HG03354 (cell line): ENCODE measurements at regions not wholly inside any gene's neighbourhood (a gene's known extent, or its start where the extent isn't known, plus 50 kb on each side); places are given as distances from the start of the nearest gene placed in this dataset.
"Not testable (repeated sequence)": the region's sequence is repeated elsewhere in the genome, so short reads cannot be mapped to it uniquely, and the experiment has no call there.

Experiments used
- ATAC-seq: cut with Tn5 transposase; IDR thresholded peaks from one replicate; pipeline ENCODE4 v1.9.1; 2021; ENCODE audit warnings: mild to moderate bottlenecking; ENCODE audit not compliant: unreplicated experiment, poor library complexity, severe bottlenecking

DNA sequence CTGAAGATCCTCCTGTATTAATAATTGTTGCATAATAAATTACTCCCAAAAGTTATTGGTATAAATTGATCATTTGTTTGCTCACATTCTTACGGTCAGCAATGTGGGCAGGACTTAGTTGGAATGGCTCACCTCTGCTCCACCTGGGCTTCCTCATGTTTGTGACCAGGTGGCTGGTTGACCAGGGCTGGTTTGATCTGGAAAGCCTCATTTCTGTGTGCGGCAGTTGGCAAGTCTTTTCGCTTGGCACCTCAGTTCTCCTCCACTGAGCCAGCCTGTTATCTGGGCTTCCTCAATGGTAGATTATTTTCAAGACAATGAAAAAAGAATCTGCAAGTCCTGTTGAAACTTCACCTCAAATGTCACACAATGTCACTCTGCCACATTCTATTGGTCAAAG is 301.1 kb downstream of the TBL1XR1 start:
- ATAC-seq = no peak

DNA sequence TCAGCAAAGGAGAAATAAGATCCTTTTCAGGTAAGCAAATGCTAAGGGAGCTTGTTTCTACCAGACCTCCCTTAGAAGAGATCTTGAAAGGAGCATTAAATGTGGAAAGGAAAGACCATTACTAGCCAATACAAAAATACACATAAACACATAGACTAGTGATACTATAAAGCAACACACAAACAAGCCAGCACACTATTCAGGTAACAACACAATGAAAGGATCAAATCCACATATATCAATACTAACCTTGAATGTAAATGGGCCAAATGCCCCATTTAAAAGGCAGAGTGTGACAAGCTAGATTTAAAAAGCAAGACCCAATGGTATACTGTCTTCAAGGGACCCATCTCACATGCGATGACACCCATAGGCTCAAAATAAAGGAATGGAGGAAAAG is 317.6 kb downstream of the TBL1XR1 start:
- ATAC-seq = no peak

DNA sequence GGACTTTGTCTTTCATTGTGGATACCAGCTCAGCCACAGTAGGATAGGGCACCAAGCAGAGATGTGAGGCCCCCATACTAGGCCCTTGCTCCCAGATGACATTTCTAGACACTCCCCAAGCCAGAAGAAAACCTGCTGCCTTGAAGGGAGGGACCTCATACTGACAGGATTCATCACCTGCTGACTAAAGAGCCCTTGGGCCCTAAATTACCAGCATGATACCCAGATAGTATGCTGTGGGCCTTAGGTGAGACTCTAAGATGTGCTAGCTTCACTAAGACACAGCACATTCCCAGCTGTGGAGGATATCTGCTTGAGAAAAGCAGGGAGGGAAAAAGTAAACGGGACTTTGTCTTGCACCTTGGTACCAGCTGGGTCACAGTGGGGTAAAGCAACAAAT is 324.0 kb downstream of the TBL1XR1 start:
- ATAC-seq = no peak

DNA sequence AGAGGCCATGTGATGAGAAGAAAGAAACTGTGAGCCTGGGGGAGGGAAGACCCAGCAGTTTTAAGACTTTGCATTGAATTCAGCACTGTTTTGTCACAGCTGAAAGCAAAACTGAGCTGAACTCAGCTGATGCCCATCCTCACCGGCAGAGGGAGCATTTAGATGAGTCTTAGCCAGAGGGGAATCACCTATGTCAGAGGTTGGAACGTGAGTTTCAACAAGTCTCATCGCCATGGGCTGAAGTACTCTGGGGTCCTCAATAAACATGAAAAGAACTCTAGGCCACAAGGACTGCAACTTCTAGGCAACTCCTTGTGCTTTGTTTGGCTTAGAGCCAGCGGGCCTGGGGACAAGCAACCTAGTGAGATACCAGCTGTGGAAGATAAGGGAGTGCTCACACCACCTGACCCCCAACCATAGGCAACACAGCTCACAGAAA is 324.5 kb downstream of the TBL1XR1 start:
- peak; percentile 99 for ATAC-seq

DNA sequence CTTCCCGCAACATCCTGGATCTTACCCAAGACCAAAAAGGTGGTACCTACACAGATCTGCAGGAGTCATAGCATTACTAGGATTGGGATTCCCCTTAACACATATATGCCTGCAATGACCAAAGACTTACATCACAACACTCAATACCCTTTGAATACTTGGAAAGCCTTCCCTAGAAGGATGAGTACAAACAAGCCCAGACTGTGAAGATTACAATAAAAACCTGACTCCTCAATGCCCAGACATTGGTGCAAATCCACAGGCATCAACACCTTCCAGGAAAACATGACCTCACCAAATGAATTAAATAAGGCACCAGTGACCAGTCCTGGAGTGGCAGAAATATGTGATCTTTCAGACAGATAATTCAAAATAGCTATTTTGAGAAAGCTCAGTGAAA is 326.8 kb downstream of the TBL1XR1 start:
- ATAC-seq = no peak

DNA sequence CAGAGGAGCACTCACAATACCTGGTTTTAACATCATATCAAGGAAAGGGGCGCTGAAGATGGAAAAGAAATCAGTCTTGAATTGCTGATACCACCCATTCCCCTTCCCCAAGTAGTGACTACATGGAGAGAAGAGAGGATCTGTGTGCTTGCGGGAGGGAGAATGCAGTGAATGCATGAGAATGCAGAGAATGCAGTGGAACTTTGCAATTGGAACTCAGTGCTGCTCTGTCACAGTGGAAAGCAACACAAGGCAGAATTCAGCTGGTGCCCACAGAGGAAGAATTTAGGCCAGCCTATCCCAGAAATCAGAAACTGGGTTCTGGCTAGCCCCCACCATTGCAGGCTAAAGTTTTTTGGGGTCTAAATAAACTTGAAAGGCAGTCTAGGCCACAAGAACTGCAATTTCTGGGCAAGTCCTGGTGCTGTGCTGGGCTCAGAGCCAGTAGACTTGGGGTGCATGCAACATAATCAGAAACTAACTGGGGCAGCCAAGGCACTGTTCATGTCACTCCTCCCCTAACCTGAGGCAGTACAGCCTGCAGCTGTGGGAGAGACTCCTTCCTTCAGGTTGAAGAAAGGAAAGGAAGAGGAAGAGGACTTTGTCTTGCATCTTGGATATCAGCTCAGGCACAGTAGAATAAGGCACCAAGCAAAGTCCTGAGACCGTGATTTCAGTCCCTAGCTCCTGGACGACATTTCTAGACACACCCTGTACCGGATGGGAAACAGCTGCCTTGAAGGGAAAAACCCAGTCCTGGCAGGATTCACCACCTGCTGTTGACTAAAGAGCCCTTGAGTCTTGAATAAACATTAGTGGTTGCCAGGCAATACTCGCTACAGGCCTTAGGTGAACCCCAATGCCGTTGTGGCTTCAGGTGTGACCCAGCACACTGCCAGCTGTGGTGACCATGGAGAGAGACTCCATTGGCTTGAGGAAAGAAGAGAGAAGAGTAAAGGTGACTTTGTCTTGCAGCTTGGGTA is 329.3 kb downstream of the TBL1XR1 start:
- ATAC-seq = no peak

DNA sequence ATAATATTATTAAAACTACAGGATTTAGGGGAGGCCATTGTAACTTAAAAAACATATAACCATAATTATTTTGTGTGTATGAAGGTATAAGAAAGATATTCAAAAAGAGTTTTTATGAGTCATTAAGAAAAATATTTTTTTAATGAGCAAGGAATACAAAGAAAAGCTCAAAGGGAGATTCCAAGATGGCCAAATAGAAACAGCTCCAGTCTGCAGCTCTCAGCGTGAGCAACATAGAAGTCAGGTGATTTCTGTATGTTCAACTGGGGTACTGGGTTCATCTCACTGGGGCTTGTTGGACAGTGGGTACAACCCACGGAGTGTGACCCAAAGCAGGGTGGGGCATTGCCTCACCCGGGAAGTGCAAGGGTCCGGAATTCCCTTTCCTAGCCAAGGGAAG is 336.1 kb downstream of the TBL1XR1 start:
- no peak for ATAC-seq

DNA sequence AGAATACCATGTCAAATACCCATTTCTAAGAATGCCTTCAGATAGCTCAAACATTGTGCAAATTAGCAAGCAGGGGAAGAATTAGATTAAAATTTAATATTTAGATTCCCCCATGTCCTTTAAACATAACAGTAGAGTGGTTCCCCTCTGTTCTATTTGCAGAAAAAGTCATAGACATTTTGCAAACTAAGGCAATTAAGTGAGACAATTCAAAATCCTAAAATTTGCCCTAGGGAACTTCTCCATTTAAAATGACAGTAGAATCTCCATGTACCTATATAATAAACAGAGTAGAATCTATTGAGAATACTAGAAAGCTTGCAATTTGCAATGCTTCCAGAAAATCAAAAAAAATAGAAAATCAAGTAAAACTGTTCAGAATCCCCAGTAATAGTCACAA is 340.6 kb downstream of the TBL1XR1 start:
- ATAC-seq = no peak

DNA sequence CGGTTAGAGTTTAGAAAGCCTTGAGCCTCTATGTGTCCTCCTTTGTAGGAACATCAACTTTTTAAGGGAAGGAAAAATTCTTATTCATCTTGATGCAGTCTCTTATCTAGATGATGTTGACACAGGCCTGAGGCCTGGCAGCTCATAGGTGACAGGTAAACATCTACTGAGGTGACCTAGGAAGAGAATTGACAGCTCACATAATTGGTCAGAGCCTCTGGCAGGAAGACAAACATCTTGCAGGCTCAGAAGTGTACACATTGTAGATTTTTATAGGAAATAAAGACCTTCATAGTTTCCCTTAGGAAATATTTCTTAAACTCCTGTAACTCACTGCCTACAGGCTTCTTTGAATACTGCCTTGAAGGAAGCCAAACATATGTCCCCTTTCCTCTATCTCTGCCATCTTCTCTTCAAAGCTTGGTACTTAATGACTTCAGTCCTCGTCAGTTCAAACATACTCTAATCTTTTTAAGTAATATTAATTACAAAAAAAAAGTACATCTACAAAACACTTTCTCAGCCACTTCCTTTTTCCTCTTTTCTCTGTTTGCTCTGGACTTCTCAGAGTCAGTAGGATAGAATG is 341.3 kb downstream of the TBL1XR1 start:
- ATAC-seq = no peak

DNA sequence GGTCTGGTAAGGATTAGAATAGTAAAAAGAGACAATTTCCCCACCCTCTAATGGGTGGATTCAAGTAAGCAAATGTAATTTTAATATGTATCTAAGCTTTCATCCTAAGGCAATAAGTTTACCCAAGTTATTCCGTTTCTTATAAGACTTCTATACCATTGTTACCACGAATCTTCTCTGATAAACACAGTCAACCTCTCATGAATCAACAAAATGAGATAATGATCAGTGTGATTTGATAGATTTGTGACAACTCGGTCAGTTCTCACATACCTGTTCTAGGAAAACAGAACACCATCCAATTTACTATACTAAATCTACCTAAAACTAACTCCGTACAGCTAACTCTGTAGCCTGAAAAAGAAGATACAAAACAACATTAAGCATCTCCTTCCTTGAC is 342.1 kb downstream of the TBL1XR1 start:
- no peak for ATAC-seq

DNA sequence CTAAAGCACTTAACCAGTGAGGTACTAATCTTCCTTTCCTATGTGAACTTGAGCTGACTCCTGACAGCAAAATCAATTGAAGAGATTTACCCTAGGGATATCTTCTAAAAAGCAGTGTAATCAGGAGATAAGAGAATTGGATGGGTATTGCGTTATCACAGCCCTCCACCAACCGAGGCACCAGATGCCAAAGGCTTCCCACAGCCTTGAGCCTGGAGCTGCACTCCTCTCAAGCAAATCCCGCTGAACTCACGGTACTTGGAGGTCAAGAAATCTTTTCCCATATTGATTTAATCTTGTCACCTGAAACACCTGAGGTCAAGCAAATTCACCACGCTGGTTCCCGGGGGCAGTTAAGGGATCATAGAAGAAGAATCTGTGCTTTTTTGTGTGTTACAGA is 346.8 kb downstream of the TBL1XR1 start:
- no peak for ATAC-seq

DNA sequence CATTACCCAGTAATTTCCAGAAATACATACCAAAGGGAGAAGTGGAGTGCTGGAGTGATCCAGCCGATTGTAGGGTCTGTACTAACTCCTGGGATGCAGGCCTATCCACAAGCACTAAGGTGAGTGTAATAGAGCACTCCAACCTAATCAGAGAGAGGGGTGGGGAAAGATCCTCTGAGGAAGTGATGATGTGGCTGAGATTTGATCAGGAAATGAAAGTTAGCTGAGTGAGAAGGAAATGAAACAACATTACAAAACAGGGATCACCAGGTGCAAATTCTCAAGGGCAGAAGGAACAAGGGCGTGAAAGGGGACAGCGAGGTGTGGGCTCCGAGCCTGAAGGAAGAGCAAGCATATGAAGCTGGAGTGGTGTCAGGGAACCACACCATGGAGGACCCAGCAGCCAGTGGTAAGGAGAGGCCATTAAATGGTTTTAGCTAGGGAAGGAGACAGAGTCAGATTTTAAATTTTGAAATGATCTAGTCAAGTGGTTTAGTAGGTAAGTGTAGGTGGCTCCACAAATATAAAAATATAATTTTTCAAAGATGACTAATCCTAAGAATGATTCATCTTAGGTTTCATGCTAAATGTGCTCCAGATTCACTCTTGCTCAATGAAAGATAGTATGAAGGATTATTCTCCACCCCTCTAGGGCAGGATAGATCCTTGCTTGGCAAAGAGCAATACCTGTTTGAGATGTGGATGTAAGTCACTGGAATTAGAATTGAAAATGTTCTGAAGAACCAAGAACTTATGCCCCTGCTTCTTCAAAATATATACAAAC is 348.7 kb downstream of the TBL1XR1 start:
- ATAC-seq = no peak

DNA sequence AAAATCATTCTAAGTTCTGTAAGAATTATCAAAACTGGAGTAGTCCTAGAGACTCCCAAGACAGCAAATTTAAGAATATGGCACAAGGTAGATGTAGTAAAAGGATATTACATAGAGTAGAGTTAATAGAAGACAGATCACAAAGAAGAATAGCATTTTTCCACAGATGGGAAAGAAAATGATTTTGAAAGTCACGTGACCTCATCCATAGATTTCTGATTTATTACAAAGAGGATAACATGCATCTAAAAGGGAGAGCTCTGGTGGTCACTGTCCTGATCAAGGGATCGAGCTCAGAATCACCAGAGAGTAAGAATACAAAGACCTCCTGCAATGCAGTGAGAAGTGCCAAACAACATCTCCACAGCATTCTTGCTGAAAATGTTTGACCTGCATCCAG is 354.4 kb downstream of the TBL1XR1 start:
- ATAC-seq = no peak

DNA sequence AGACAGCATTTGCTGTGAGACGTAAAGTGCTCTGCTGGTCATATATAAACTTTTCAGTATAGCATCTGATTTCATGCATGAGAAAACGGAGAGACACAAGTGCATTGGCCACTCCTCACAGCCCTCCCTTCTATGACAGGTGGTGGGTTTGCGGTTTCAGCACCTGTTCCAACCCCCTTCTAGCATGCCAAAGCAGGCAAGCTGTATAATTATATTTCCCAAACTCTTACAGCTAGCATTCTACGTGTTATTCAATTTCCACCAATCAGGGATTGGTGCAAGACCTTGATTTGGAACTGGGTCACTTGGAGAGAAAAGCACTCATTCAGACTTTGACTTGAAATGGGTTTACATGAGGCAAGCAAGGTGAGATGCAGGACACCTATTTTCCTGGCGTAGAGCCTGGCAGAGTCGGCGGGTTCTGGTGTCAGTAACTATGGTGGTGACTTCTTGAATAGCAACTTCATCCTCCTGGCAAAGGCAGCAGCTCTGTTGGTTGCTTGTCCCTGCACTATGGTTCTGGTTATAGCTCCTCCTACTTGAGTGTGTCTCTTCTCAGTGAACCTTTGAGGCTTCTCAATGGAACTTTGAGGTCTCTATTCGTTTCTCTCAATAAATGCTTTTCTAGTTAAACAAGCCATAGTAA is 356.5 kb downstream of the TBL1XR1 start:
- ATAC-seq = no peak

DNA sequence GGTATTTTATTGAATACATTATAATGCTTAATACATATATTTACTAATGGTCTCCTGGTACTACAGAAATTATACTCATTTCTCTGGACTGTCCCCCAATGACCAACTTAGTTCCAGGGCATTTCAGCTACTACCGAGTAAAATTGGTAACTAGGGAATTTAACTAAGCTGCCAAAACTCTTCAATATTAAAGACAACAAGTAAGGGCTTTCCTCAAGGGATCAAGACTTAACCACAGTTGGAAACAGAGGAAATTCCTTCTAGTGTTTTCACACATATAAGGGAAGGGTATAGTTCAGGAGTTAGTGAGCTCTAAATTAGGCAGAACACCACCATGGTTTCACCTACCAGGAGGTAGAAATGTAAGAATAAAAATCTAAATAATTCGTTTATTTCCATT is 357.4 kb downstream of the TBL1XR1 start:
- ATAC-seq = no peak

DNA sequence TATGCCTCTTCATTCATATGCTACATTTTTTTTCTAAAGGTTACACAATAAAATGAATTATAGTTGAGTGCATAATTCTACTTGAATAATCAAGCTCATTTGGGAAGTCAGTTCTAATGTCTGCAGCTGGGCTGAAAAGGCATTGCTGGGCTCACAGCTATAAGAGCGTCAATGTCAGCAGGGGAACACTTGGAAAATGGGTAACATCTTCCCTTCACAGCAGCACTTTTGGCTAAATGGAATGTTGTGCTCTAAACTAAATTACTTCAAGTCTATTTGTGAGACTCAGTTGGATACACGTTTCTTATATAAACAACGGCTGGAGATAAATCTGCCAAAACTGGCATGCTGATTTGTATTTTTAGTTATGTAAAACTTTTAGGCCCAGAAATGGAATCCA is 357.8 kb downstream of the TBL1XR1 start:
- ATAC-seq = no peak

DNA sequence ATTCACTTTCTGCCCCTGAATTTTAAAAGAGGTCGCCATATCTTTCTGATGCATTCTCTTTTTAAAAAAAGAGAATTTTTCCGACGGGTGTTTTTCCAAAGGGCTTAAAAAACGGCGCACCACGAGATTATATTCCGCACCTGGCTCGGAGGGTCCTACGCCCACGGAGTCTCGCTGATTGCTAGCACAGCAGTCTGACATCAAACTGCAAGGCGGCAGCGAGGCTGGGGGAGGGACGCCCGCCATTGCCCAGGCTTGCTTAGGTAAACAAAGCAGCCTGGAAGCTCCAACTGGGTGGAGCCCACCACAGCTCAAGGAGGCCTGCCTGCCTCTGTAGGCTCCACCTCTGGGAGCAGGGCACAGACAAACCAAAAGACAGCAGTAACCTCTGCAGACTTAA is 370.0 kb downstream of the TBL1XR1 start:
- ATAC-seq = not testable (repeated sequence)

DNA sequence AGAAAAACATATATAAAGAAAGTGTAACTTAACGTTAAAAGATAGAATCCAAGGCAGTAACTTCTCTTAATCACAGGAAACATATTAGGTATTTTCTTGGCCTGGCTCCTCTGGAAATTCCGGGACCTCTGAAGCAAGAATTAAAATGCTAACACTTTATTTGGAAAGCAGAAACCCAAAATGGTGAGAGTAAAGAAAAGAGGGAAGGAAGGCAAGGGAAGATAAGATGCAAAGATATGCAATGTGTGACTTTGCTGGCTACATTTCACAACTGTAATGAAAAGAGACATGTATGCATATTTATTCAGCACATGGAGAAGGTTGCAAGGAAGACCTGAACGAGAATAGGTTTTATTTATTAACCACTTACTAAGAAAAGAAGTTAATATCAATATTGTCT is 372.5 kb downstream of the TBL1XR1 start:
- ATAC-seq = no peak

DNA sequence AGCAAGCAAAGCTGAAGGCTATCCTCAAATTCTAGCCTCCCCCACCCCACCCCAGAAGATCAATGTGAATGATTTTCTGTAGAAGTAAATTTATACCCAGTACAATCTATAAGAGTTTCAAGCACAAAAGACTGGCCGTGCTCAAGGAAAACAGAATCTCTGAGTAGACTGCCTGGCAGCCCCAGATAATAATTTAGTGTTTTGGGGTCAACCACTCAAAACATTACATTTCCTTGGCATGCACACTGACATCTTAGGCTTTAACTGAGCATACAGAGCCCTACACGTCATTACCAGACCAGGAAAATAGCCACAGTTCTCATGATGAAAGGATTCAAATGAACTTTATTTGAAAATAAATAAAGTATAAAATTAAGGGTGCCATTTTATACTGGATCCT is 376.5 kb downstream of the TBL1XR1 start:
- ATAC-seq = no peak

DNA sequence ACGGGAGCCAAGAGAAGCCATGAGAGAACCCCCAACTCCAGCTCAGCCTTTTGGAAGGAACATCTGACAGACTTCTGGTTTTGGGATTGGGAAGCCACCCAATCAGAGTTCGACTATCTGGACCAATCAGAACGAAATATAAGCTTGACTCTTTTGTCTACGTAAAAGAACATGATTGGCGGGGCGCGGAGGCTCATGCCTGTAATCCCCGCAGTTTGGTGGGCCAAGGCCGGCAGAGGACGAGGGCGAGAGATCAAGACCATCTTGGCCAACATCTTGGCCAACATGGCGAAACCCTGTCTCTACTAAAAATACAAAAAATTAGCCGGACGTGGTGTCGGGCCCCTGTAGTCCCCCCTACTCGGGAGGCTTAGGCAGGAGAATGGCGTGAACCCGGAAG is 380.3 kb downstream of the TBL1XR1 start:
- ATAC-seq = no peak
